ENCODE measurements at regions not wholly inside any gene's neighbourhood (a gene's known extent, or its start where the extent isn't known, plus 50 kb on each side); places are given as distances from the start of the nearest gene placed in this dataset.

GRCh38 chr11:92804388-92804966, 165.0 kb upstream of the MTNR1B start:
- Histone ChIP-seq H3K4me3 (no peak overlapping the region), H3K9me3 (no peaks in the 10 kb centered on the region), H3K36me3 (no peaks in the 10 kb centered on the region), H3K4me1 (no peaks in the 10 kb centered on the region), H3K27ac (no peak overlapping the region), H3K27me3 (no peaks in the 10 kb centered on the region)
- 74 to 80% (median 76%) methylated on average over 7 of the region's 7 CpGs for WGBS, 4 donors
- intact Hi-C loops (cut with DNase I): no loop called here
- DNase-seq (no peak), ATAC-seq (no peak)
- TF ChIP-seq CTCF (IDR thresholded peaks at IDR 0.05): no peak
- no peak for TF ChIP-seq POLR2A (IDR thresholded peaks at IDR 0.05)

- TF ChIP-seq CTCF (IDR thresholded peaks at IDR 0.05) (no peak), POLR2A (IDR thresholded peaks at IDR 0.05) (no peak)
- intact Hi-C loops (cut with DNase I): no loop called here
- no peak for ATAC-seq
These were observed 161.4 kb upstream of the MTNR1B start for GRCh38 chr11:92808022-92808421.

GRCh38 chr11:92810423-92811064, 158.9 kb upstream of the MTNR1B start:
- Histone ChIP-seq H3K27ac (no peak overlapping the region), H3K9me3 (no peaks in the 10 kb centered on the region), H3K36me3 (no peaks in the 10 kb centered on the region), H3K4me1 (no peaks in the 10 kb centered on the region), H3K27me3 (no peaks in the 10 kb centered on the region), H3K4me3 (no peak overlapping the region)
- 85 to 91% (median 88%) methylated on average over 6 of the region's 6 CpGs for WGBS, 4 donors
- intact Hi-C loops (cut with DNase I): no loop called here
- no peak for DNase-seq
- ATAC-seq: no peak
- TF ChIP-seq CTCF (IDR thresholded peaks at IDR 0.05) (no peak), POLR2A (IDR thresholded peaks at IDR 0.05) (no peak)

More at GRCh38 chr11:92808022-92808421, 161.4 kb upstream of the MTNR1B start:
- no peaks in the 10 kb centered on the region for H3K9me3 ChIP-seq
- DNase-seq: no peak
- no peaks in the 10 kb centered on the region for H3K4me1 ChIP-seq
- H3K36me3 ChIP-seq: no peaks in the 10 kb centered on the region
- H3K4me3 ChIP-seq: no peak overlapping the region
- no peak overlapping the region for H3K27ac ChIP-seq
- H3K27me3 ChIP-seq: no peaks in the 10 kb centered on the region

GRCh38 chr11:92811341-92811740, 158.1 kb upstream of the MTNR1B start:
- DNase-seq (no peak), ATAC-seq (no peak)
- H3K9me3 ChIP-seq: no peaks in the 10 kb centered on the region
- no peaks in the 10 kb centered on the region for H3K4me1 ChIP-seq
- no peak overlapping the region for H3K27ac ChIP-seq
- TF ChIP-seq CTCF (IDR thresholded peaks at IDR 0.05) (no peak), POLR2A (IDR thresholded peaks at IDR 0.05) (no peak)
- no peaks in the 10 kb centered on the region for H3K27me3 ChIP-seq
- intact Hi-C loops (cut with DNase I): no loop called here
- no peaks in the 10 kb centered on the region for H3K36me3 ChIP-seq
- no peak overlapping the region for H3K4me3 ChIP-seq
- WGBS, 4 donors: 69 to 76% (median 72%) methylated on average over 2 of the region's 2 CpGs

Measured in heart left ventricle (tissue), 16 donors.